Neural crest cell (in vitro differentiated cells): ENCODE measurements at regions not wholly inside any gene's neighbourhood (a gene's known extent, or its start where the extent isn't known, plus 50 kb on each side); places are given as distances from the start of the nearest gene placed in this dataset.
"Not testable (repeated sequence)": the region's sequence is repeated elsewhere in the genome, so short reads cannot be mapped to it uniquely, and the experiment has no call there.

Experiments
- DNase-seq: peaks from one replicate; pipeline ENCODE4 v3.0.0; 2021; ENCODE audit warnings: low read depth, mixed read lengths, low spot score
- H3K27ac Mint-ChIP-seq: one replicate; pipeline ENCODE4 v1.8.0; 2021; ENCODE audit warnings: mild to moderate bottlenecking, mixed read lengths; ENCODE audit not compliant: unreplicated experiment
- H3K27me3 Mint-ChIP-seq: 2 replicates; pipeline ENCODE4 v1.8.0; 2021; ENCODE audit warnings: low read depth, mild to moderate bottlenecking, mixed read lengths
- H3K36me3 Mint-ChIP-seq: 2 replicates; pipeline ENCODE4 v1.8.0; 2021; ENCODE audit warnings: low read depth, mild to moderate bottlenecking, mixed read lengths
- H3K4me1 Mint-ChIP-seq: 2 replicates; pipeline ENCODE4 v1.8.0; 2021; ENCODE audit warnings: mixed read lengths
- H3K4me3 Mint-ChIP-seq: one replicate; pipeline ENCODE4 v1.8.0; 2021; ENCODE audit warnings: mild to moderate bottlenecking, mixed read lengths
- H3K9me3 Mint-ChIP-seq: 2 replicates; pipeline ENCODE4 v1.8.0; 2021; ENCODE audit warnings: mixed read lengths
- TF ChIP-seq, protein P1 (sequence below): fragments of 200-600 bp; sonication (generic); conservative IDR thresholded peaks from 2 replicates; pipeline ENCODE4 v1.5.0; 2021; ENCODE audit warnings: antibody characterized with exemption, mild to moderate bottlenecking

DNA sequence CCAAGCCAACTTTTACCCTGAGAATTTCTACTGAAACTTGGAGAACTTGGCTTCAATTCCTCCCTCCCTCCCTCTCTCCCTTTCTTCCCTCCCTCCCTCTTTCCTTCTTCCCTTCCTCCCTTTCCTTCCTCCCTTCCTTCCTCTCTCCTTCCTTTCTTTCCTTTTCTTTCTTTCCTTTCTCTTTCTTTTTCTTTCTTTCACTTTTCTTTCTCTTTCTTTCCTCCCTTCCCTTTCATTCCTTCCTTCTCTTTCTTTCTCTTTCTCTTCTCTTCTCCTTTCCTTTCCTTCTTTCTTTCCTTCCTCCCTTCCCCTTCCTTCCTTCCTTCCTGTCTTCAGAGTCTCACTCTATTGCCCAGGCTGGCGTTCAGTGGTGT is 268.1 kb upstream of the SDK2 start:
- Mint-ChIP-seq H3K27me3 (peaks cover 68% of the 10 kb centered on the region), H3K27ac (no peak overlapping the region), H3K9me3 (peaks cover 2% of the 10 kb centered on the region), H3K4me1 (no peaks in the 10 kb centered on the region), H3K36me3 (no peaks in the 10 kb centered on the region), H3K4me3 (no peak overlapping the region)
- TF ChIP-seq, protein P1, sequence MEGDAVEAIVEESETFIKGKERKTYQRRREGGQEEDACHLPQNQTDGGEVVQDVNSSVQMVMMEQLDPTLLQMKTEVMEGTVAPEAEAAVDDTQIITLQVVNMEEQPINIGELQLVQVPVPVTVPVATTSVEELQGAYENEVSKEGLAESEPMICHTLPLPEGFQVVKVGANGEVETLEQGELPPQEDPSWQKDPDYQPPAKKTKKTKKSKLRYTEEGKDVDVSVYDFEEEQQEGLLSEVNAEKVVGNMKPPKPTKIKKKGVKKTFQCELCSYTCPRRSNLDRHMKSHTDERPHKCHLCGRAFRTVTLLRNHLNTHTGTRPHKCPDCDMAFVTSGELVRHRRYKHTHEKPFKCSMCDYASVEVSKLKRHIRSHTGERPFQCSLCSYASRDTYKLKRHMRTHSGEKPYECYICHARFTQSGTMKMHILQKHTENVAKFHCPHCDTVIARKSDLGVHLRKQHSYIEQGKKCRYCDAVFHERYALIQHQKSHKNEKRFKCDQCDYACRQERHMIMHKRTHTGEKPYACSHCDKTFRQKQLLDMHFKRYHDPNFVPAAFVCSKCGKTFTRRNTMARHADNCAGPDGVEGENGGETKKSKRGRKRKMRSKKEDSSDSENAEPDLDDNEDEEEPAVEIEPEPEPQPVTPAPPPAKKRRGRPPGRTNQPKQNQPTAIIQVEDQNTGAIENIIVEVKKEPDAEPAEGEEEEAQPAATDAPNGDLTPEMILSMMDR = no peak
- no peak for DNase-seq

DNA sequence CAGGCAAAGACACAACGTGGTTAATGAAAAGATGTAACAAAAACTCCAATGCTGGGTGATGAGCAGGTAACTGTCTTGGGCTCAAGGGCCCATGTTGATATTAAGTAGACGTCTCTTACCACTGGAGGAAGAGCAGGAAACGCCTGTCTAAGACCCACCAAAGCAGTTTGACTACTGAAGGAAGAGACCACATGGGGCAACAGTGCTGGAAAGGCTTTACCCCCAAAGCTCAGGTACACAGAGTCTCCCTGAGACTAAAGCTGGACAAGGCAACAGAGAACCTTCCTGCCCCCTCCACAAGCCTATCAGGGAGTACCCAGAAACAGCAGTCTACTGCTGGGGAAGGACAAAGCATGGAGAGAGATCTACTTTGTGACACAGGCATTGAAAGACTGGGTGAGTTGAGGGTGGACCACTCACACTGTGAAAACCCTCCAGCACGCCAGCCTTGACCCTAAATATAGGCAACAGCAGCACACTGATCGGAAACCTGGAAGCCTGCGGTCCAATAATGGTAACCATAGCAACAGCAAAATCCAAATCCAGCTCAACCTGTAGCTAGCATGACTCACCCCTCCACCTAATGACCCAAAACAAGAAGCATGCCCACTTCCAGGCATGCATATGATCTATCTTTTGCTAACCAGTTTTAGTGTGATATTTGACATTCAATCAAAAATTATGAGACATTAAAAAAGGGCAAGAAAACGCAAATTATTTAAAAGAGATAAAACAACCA is 270.5 kb upstream of the SDK2 start:
- Mint-ChIP-seq H3K4me3 (no peak overlapping the region), H3K27ac (no peak overlapping the region), H3K27me3 (peaks cover 54% of the 10 kb centered on the region), H3K36me3 (peaks cover 3% of the 10 kb centered on the region), H3K9me3 (peaks cover 6% of the 10 kb centered on the region), H3K4me1 (no peaks in the 10 kb centered on the region)
- DNase-seq = no peak
- TF ChIP-seq, protein P1 = no peak

DNA sequence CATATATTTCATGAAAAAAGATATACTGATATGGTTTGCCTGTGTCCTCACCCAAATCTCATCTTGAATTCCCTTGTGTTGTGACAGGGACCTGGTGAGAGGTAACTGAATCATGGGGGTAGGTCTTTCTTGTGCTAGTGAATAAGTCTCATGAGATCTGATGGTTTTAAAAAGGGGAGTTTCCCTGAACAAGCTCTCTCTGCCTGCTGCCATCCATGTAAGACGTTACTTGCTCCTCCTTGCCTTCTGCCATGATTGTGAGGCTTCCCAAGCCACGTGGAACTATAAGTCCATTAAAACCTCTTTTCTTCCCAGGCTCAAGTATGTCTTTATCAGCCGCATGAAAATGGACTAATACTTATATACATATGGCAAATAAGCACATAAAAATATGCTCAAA is 274.8 kb upstream of the SDK2 start:
- DNase-seq, H3K4me1 Mint-ChIP-seq, H3K4me3 Mint-ChIP-seq, H3K36me3 Mint-ChIP-seq, H3K9me3 Mint-ChIP-seq: not testable (repeated sequence)
- Mint-ChIP-seq H3K27ac (peak overlapping the region; percentile 12), H3K27me3 (peaks cover 24% of the 10 kb centered on the region)

DNA sequence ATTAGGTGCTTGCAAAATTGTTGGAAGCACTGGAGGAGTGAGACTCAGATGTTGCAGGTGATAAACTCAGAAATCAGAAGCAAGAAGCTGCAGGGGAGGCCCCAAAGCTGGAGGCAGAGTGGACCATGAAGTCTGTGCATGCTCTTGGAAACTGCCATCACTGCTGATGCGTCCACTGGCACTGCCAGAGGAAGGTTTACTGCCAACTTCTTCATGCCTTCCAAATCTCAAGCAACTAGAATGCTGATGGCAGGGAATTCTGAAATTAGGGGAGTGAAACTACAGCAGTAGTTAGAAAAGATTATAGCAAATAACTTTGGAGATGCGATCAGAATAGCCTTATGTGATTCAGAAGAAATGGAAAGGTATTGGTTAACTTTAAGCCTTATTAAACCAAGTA is 277.1 kb upstream of the SDK2 start:
- Mint-ChIP-seq H3K36me3 (peaks cover 5% of the 10 kb centered on the region), H3K27me3 (peaks cover 18% of the 10 kb centered on the region), H3K4me3 (no peak overlapping the region), H3K27ac (no peak overlapping the region), H3K9me3 (peaks cover 4% of the 10 kb centered on the region), H3K4me1 (no peaks in the 10 kb centered on the region)
- DNase-seq = no peak
- TF ChIP-seq, protein P1 = no peak

DNA sequence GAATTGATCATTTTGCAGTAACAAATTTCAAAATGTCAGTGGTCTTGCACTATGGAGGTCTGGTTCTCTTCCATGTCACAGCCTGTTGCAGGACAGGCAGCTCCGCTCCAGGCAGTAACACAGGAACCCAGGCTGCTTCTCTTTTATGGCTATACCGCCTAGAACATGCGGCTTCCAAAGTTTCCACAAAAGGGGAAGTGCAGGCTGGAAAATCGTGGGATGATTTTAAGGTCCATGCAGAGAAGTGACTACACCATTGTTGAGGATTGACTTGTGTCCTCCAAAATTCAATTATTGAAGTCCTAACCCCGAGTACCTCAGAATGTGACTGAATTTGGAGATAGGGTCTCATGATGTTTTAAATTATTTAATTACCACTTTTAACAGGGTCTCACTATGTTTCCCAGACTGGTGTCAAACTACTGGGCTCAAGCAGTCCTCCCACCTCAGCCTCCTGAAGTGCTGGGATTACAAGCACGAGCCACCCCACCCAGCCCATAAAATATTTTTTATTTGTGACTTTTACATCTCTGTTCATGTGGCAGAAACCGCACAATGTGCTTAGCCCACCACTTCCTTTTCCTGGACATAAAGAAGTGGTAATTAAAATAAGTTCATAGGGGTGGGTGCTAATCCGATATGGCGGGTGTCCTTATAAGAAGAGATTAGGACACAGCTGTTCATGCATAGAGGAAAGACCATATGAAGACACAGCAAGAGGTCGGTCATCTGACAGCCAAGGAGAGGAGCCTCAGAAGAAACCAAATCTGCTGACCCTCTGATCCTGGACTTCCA is 279.2 kb upstream of the RPL38 start:
- TF ChIP-seq, protein P1 = no peak
- no peak overlapping the region for H3K4me3 Mint-ChIP-seq
- H3K4me1 Mint-ChIP-seq = no peaks in the 10 kb centered on the region
- peaks cover 10% of the 10 kb centered on the region for H3K27me3 Mint-ChIP-seq
- H3K27ac Mint-ChIP-seq = no peak overlapping the region
- peaks cover 3% of the 10 kb centered on the region for H3K36me3 Mint-ChIP-seq
- H3K9me3 Mint-ChIP-seq = peaks cover 12% of the 10 kb centered on the region
- no peak for DNase-seq

DNA sequence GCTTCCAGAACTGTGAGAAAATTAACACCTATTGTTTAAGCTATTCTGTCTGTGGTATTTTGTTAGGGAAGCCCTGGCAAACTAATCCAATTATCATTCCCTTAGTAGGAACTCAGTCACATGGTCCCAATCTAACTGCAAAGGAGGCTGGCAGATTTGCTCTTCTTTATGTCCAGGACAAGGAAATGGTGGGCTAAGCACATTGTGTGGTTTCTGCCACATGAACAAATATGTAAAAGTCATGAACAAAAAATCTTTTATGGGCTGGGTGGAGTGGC is 278.6 kb upstream of the RPL38 start:
- peaks cover 3% of the 10 kb centered on the region for H3K36me3 Mint-ChIP-seq
- H3K4me3 Mint-ChIP-seq = no peak overlapping the region
- peaks cover 10% of the 10 kb centered on the region for H3K27me3 Mint-ChIP-seq
- TF ChIP-seq, protein P1 = no peak
- peaks cover 12% of the 10 kb centered on the region for H3K9me3 Mint-ChIP-seq
- H3K27ac Mint-ChIP-seq = no peak overlapping the region
- DNase-seq = no peak
- H3K4me1 Mint-ChIP-seq = no peaks in the 10 kb centered on the region
